GM18951 (cell line): ENCODE measurements at regions not wholly inside any gene's neighbourhood (a gene's known extent, or its start where the extent isn't known, plus 50 kb on each side); places are given as distances from the start of the nearest gene placed in this dataset.

Source experiments
- POLR2A ChIP-seq: IDR thresholded peaks from 4 replicates; pipeline ENCODE4 v1.6.1; 2011; ENCODE audit warnings: mild to moderate bottlenecking; ENCODE audit not compliant: insufficient read length, insufficient read depth; ENCODE audit errors: extremely low read depth
- in situ Hi-C: fragments of 300-500 bp; cut with MboI; formaldehyde crosslinking; loops from one replicate; pipeline ENCODE4 v1.12.0; 2022; ENCODE audit warnings: low sequenced_read_pairs, mixed read lengths, inconsistent platforms; ENCODE audit not compliant: unreplicated experiment

- in situ Hi-C loops: no loop called here
Observed at GRCh38 chr12:23049180-23049579, 424.2 kb downstream of the ETNK1 start.

GRCh38 chr12:23055004-23055403 is 430.0 kb downstream of the ETNK1 start:
- in situ Hi-C loops: no loop called here
- TF ChIP-seq POLR2A: no peak

More at GRCh38 chr12:23049180-23049579, 424.2 kb downstream of the ETNK1 start:
- no peak for TF ChIP-seq POLR2A

- in situ Hi-C loops: no loop called here
Observed at GRCh38 chr12:23057571-23057970, 432.6 kb downstream of the ETNK1 start.

GRCh38 chr12:23060161-23060560 is 435.2 kb downstream of the ETNK1 start:
- in situ Hi-C loops: no loop called here
- no peak for TF ChIP-seq POLR2A

More at GRCh38 chr12:23057571-23057970, 432.6 kb downstream of the ETNK1 start:
- no peak for TF ChIP-seq POLR2A

GRCh38 chr12:23063206-23063605 is 438.2 kb downstream of the ETNK1 start:
- TF ChIP-seq POLR2A: no peak
- in situ Hi-C loops: no loop called here

GRCh38 chr12:23066095-23066494 is 441.1 kb downstream of the ETNK1 start:
- in situ Hi-C loops: no loop called here
- TF ChIP-seq POLR2A: no peak

- no peak for TF ChIP-seq POLR2A
- in situ Hi-C loops: no loop called here
Observed at GRCh38 chr12:23083267-23083666, 458.3 kb downstream of the ETNK1 start.

GRCh38 chr12:23084236-23084995 is 459.4 kb downstream of the ETNK1 start:
- TF ChIP-seq POLR2A: no peak
- in situ Hi-C loops: no loop called here

GRCh38 chr12:23088594-23088993 is 463.6 kb downstream of the ETNK1 start:
- TF ChIP-seq POLR2A: no peak
- in situ Hi-C loops: no loop called here

- no peak for TF ChIP-seq POLR2A
- in situ Hi-C loops: no loop called here
Observed at GRCh38 chr12:23093488-23093887, 468.5 kb downstream of the ETNK1 start.

GRCh38 chr12:23096321-23096720 is 471.4 kb downstream of the ETNK1 start:
- in situ Hi-C loops: no loop called here
- TF ChIP-seq POLR2A: no peak

- in situ Hi-C loops: no loop called here
- no peak for TF ChIP-seq POLR2A
Observed at GRCh38 chr12:23098110-23098509, 473.1 kb downstream of the ETNK1 start.

- in situ Hi-C loops: no loop called here
- TF ChIP-seq POLR2A: no peak
Observed at GRCh38 chr12:23098517-23098916, 473.5 kb downstream of the ETNK1 start.

- in situ Hi-C loops: no loop called here
- TF ChIP-seq POLR2A: no peak
Observed at GRCh38 chr12:23099104-23099503, 474.1 kb downstream of the ETNK1 start.
